Aorta (tissue), 5 donors: ENCODE measurements at regions not wholly inside any gene's neighbourhood (a gene's known extent, or its start where the extent isn't known, plus 50 kb on each side); places are given as distances from the start of the nearest gene placed in this dataset.

Experiments used
- ATAC-seq: fragments of 200-7000 bp; cut with Tn5 transposase; one replicate; pipeline ENCODE4 v1.9.1; 2022; ENCODE audit warnings: moderate library complexity; ENCODE audit not compliant: low FRiP score
- DNase-seq, 2 donors: peaks; one replicate each; pipeline ENCODE4 v3.0.0-alpha.2; 2020
- H3K27ac ChIP-seq, 2 donors: one replicate each; pipeline ENCODE4 v1.5.1; 2013; ENCODE audit warnings: low read length in 2 of 2, mild to moderate bottlenecking in 2 of 2, moderate library complexity in 2 of 2, control low read depth in 1 of 2, inconsistent platforms in 1 of 2, low read depth in 1 of 2
- H3K27me3 ChIP-seq, 2 donors: one replicate each; pipeline ENCODE4 v1.6.1; 2013; ENCODE audit warnings: control low read depth in 1 of 2, low read length in 1 of 2, mild to moderate bottlenecking in 1 of 2, moderate library complexity in 1 of 2; ENCODE audit not compliant: insufficient read depth in 2 of 2, control insufficient read depth in 1 of 2
- H3K36me3 ChIP-seq, 2 donors: one replicate each; pipeline ENCODE4 v1.6.1; 2013; ENCODE audit warnings: control low read depth in 1 of 2, low read length in 1 of 2, mild to moderate bottlenecking in 1 of 2; ENCODE audit not compliant: insufficient read depth in 2 of 2, control insufficient read depth in 1 of 2
- H3K4me1 ChIP-seq, 2 donors: one replicate each; pipeline ENCODE4 v1.6.1; 2013; ENCODE audit warnings: low read length in 2 of 2, control low read depth in 1 of 2, mild to moderate bottlenecking in 1 of 2, moderate library complexity in 1 of 2; ENCODE audit not compliant: insufficient read depth in 2 of 2, control insufficient read depth in 1 of 2
- H3K4me3 ChIP-seq, 2 donors: one replicate each; pipeline ENCODE4 v1.5.1; 2013; ENCODE audit warnings: low read length in 2 of 2, control low read depth in 1 of 2, mild to moderate bottlenecking in 1 of 2
- H3K9me3 ChIP-seq: one replicate; pipeline ENCODE4 v1.6.1; 2013; ENCODE audit warnings: mild to moderate bottlenecking, low read length; ENCODE audit not compliant: control insufficient read depth
- WGBS, 2 donors: extraction: QIAGEN DNeasy Blood & Tissue Kit; methylation state at CpG; one replicate each; pipeline ENCODE4 v1.1.7; 2013; 5-methylcytosine and 5-hydroxymethylcytosine counted together
- intact Hi-C, 2 donors: fragments of 100-400 bp; cut with DNase I; formaldehyde crosslinking; loops; one replicate each; pipeline versions ENCODE4 v1.14.2 to v1.15.0; 2022
- donor health status: healthy with polysubstance abuse.
- donor health status: Bipolar disorder and iron deficiency.
- donor health status: DM: no; HTN: no; CAD: no.
- donor health status: DM: no; HTN: no; CAD: no.
- donor health status: DM: yes; HTN: yes; CAD: no.

DNA sequence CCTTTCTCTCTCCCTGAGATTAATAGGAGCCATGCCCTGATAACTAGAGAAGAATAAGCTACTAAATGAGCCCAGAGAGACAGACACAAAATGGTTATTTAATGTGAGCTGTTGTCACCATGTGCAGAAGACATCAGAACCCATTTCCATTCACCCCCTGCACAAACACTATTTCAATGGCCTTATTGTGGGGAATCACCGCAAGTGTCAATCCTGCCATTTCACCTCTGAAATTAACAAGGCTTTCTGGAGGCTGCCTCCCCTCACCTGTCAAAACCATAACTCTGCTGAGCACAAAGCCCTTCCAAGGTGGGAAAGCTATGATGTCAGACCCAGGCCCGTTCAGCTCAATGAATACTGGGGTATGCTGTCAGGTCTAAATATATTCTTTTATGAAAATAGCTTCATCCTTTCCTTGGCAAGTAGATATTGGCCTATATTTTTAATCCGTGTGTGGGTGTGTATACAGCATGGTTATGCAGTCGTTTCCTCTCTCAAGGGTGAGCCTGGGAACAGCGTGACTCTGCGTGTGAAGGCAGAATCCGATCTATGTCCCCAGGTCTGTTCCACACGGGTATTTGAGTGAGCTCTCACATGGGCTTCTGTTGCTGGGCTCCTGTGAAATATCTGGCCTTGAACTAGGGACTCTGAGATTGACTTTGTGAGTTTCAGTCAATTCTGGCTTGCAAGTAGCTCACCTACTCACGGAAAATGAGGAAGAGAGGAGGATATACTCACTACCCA is 266.3 kb downstream of the FBXW7 start:
- Histone ChIP-seq H3K36me3 (no peaks in the 10 kb centered on the region), H3K27ac (no peak overlapping the region), H3K4me3 (no peak overlapping the region), H3K9me3 (no peaks in the 10 kb centered on the region), H3K27me3 (no peaks in the 10 kb centered on the region), H3K4me1 (no peaks in the 10 kb centered on the region)
- ATAC-seq, result no peak
- 46 to 47% methylated on average over 9 of the region's 9 CpGs for WGBS, 2 donors
- intact Hi-C loops, result no loop called here
- no peak for DNase-seq

DNA sequence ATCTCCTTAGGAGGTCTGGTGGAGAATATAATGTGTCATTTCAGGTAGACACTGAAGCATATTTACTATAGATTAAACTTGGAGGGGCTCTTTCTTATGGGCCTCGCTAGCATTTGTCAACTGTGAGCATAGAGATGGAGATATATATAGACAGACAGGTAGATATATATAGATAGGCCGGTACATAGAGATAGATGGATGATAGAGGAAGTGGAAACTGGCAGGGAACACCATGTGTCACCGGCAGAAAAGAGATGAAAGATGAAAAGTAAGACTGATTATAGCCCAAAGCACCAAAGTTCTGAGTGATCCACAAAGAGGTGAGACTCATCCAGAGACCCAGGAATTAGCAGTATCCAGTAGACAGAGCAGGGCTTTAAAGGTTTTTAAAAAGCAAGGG is 268.1 kb downstream of the FBXW7 start:
- no peak for DNase-seq
- H3K9me3 ChIP-seq, result no peaks in the 10 kb centered on the region
- intact Hi-C loops, result no loop called here
- H3K4me3 ChIP-seq, result no peak overlapping the region
- H3K27me3 ChIP-seq, result no peaks in the 10 kb centered on the region
- H3K4me1 ChIP-seq, result no peaks in the 10 kb centered on the region
- no peak overlapping the region for H3K27ac ChIP-seq
- ATAC-seq, result no peak
- WGBS, 2 donors, result 72 to 73% methylated on average over 3 of the region's 3 CpGs
- H3K36me3 ChIP-seq, result no peaks in the 10 kb centered on the region

DNA sequence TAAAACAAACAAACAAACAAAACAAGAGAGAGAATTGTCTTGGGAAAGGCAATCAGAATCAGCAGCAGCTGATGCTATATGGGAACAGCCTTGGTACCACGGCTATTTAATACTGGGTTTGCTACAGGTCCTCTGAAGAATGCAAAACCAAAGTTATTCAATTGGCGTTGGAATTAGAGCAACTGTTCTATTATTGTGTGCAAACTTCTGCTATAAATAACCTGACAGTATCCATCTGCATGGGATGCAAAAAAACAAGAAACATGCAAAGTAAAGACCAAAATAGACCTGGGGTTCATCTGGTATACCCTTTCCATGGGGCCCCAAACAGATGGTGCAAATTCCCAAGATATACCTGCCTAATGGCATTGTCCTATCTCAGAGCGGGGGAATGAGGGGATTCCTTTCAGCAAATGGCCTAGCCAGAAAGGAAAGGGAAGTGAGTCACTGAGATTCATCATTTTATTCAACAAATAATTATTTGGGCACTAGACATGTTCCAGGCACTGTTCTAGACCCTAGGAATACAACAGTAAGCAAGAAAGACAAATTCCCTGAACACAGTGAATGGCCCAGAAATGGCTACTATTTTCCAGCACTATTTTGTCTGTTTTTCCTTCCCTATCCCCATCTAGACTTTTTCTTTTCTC is 268.9 kb downstream of the FBXW7 start:
- no peaks in the 10 kb centered on the region for H3K4me1 ChIP-seq
- no peaks in the 10 kb centered on the region for H3K36me3 ChIP-seq
- 84 to 86% methylated on average over 3 of the region's 3 CpGs for WGBS, 2 donors
- no peak for DNase-seq
- ATAC-seq, result no peak
- intact Hi-C loops, result no loop called here
- no peak overlapping the region for H3K4me3 ChIP-seq
- H3K9me3 ChIP-seq, result no peaks in the 10 kb centered on the region
- no peak overlapping the region for H3K27ac ChIP-seq
- H3K27me3 ChIP-seq, result no peaks in the 10 kb centered on the region

DNA sequence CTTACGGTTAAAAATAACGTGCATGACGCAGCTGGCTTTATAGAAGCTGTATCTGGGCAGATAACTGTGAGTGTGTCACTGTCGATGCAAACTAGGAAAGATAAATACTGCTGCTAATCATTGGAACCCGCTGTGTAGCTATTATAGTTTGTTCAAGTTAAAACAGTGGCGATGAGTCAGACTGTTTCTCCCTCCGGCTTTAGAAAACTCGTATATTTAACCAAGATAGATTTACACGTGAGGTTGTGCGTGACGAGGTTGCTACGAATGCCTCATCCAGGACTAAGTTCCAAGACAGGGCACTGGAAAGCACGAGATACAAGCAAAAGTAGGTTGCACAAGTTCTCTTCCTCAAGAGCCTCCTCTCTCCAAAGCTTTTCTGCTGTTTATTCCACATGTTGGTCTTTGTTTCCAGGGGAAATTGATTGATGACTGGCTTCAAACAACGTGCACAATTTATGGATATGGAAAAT is 270.7 kb downstream of the FBXW7 start:
- H3K27ac ChIP-seq, result no peak overlapping the region
- H3K4me3 ChIP-seq, result no peak overlapping the region
- no peak for ATAC-seq
- 27 to 34% methylated on average over 14 of the region's 14 CpGs for WGBS, 2 donors
- no peaks in the 10 kb centered on the region for H3K9me3 ChIP-seq
- H3K27me3 ChIP-seq, result no peaks in the 10 kb centered on the region
- intact Hi-C loops, result no loop called here
- DNase-seq, result no peak
- H3K36me3 ChIP-seq, result no peaks in the 10 kb centered on the region
- no peaks in the 10 kb centered on the region for H3K4me1 ChIP-seq

DNA sequence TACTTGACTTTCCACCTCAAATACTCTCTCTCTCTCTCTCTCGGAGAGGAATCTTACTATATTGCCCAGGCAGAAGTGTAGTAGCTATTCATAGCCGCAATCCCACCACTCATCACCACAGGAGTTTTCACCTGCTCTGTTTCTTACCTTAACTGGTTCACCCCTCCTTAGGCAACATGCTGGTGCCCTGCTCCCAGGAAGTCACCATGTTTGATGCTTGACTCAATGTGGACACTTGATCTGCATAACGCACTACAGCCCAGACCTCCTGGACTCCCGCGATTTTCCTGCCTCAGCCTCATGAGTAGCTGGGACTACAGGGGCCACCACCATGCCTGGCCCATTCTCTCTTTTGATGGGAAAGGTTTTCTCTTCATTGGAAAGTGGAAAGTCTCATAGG is 271.8 kb downstream of the FBXW7 start:
- DNase-seq, result no peak
- WGBS, 2 donors, result 93 to 94% methylated on average over 5 of the region's 5 CpGs
- intact Hi-C loops, result no loop called here
- Histone ChIP-seq H3K27me3 (no peaks in the 10 kb centered on the region), H3K4me3 (no peak overlapping the region), H3K9me3 (no peaks in the 10 kb centered on the region), H3K36me3 (no peaks in the 10 kb centered on the region), H3K4me1 (no peaks in the 10 kb centered on the region), H3K27ac (no peak overlapping the region)
- ATAC-seq, result no peak

DNA sequence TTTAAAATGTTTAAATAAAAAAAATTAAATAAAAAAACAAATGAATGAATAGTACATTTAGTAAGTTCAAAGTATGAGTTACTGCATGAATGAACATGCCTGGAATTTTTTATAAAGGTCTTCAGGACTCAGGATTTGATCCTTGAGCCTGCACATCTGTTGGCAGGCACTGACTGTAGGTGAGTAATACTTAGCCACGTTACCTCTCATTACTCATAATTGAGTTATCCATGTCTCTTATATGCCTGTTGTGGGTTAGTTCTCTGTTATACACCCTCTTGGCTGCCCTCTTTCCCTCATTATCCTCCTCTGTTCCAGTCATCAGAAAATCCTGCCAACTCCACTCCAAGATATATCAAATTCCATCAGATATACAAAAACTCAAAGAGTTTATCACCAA is 276.0 kb downstream of the FBXW7 start:
- no peak for DNase-seq
- ATAC-seq, result no peak
- H3K9me3 ChIP-seq, result no peaks in the 10 kb centered on the region
- H3K4me1 ChIP-seq, result no peaks in the 10 kb centered on the region
- no peaks in the 10 kb centered on the region for H3K36me3 ChIP-seq
- H3K4me3 ChIP-seq, result no peak overlapping the region
- H3K27ac ChIP-seq, result no peak overlapping the region
- no peaks in the 10 kb centered on the region for H3K27me3 ChIP-seq
- WGBS, 2 donors, result 69 to 73% methylated on average over 1 of the region's 1 CpG
- intact Hi-C loops, result no loop called here

DNA sequence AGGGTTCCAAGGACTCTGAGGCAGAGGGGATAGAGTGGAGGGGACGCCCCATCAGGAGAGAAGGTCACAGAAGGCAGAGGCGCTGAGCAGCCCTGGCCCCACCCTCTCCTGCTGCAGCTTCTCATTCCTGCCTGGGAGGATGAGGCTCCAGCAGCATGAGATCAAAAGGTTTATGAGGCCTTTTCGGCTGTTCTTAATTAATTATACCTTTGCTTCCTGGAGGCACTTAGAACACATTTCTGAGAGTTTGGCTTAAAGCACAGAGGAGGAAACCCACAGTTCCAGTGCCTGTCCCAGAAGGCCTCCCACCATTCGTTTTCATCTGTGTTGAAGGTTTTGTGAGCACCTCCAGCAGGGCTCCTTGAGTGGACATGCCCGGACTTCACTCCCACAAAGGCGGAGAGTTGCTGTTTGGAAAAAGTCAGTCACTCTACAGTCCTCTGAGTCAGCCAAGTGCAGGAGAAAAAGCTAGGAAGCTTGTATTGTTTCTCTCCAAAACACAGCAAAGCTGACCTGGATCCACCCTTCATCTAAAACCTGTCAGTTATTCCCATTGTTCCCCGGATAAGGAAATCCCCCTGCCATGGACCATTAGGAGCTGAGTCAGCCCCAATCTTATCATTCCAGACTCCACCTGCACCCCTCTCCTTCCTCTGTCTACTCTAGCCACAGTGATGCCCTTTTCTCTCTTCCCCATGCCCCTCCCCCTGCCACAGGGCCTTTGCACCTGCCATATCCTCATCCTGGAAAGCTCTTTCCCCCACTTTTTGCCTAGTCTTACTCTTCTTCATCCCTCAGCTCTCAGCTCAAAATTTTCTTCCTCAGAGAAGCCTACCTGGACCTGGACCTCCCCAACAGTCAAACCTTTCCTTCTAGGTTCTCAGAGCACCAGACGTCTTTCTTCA is 276.8 kb downstream of the FBXW7 start:
- intact Hi-C loops, result no loop called here
- Histone ChIP-seq H3K9me3 (no peaks in the 10 kb centered on the region), H3K36me3 (no peaks in the 10 kb centered on the region), H3K27ac (no peak overlapping the region), H3K4me3 (no peak overlapping the region), H3K27me3 (no peaks in the 10 kb centered on the region), H3K4me1 (no peaks in the 10 kb centered on the region)
- DNase-seq (no peak), ATAC-seq (no peak)
- WGBS, 2 donors, result 69 to 73% methylated on average over 7 to 8 of the region's 8 CpGs

DNA sequence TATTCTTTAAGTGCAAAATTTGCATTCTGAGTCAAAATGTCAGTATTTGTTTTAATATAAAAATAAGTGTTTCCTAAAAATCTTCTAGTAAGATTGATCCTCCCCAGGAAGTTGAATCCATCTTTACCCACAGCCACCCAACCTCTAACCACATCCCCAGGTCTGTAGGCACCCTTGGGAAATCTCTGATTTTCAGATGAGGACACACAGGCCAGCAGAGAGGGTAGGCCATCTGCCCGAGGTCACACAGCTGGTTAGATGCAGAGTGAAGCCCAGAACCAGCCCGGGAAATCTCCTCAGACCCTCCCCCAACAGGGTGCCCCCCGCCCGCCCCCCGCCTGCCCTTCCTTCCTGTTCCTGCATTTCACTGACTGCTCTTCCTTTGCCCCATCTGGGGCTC is 277.5 kb downstream of the FBXW7 start:
- Histone ChIP-seq H3K27me3 (no peaks in the 10 kb centered on the region), H3K27ac (no peak overlapping the region), H3K9me3 (no peaks in the 10 kb centered on the region), H3K4me1 (no peaks in the 10 kb centered on the region), H3K4me3 (no peak overlapping the region), H3K36me3 (no peaks in the 10 kb centered on the region)
- intact Hi-C loops, result no loop called here
- DNase-seq, result no peak
- 86 to 87% methylated on average over 5 of the region's 5 CpGs for WGBS, 2 donors
- no peak for ATAC-seq
